Stimulated activated CD4-positive, alpha-beta T cell treated with anti-CD3 and anti-CD28 coated beads, Interleukin-15, amount 100 ng/mL, for 1 hour (primary cell): ENCODE measurements at regions not wholly inside any gene's neighbourhood (a gene's known extent, or its start where the extent isn't known, plus 50 kb on each side); places are given as distances from the start of the nearest gene placed in this dataset.
A peak's percentile ranks its signal among the peaks of the same experiment; 100 is the strongest.
"Not testable (repeated sequence)": the region's sequence is repeated elsewhere in the genome, so short reads cannot be mapped to it uniquely, and the experiment has no call there.

ENCODE experiments used
- DNase-seq, 2 donors: peaks; one replicate each; pipeline ENCODE4 v3.0.0-alpha.2; 2020; ENCODE audit warnings: low read depth in 1 of 2, low spot score in 1 of 2

GRCh38 chr4:128456171-128456570 is 168.6 kb upstream of the PGRMC2 start:
- DNase-seq = no peak

GRCh38 chr4:128455480-128455879 is 167.9 kb upstream of the PGRMC2 start:
- DNase-seq = no peak

DNA sequence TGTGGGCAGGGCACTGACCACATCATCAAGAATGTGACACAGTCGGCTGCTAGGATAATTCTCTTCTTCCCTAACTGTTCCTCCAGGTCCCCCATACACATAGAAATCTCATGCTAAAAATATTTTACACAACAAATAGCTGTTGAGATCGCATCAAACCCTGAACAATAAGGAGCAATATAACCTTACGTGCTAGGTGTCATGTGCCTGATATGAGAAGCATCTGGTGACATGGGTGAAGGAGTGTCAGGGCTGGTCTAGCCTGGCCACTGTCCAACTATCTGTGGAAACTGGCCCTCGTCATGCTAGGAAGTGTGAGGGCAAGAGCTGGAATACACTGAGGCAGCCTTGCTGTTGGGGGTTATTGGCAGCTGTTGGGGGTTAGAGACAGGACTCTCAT is 167.3 kb upstream of the PGRMC2 start:
- DNase-seq = no peak

GRCh38 chr4:128454281-128454871 is 166.8 kb upstream of the PGRMC2 start:
- DNase-seq = peak in 1 of 2 donors; percentile 41

- DNase-seq = no peak
Measured at GRCh38 chr4:128452415-128452814, 164.8 kb upstream of the PGRMC2 start.

GRCh38 chr4:128451270-128451905 is 163.8 kb upstream of the PGRMC2 start:
- DNase-seq = no peak

DNA sequence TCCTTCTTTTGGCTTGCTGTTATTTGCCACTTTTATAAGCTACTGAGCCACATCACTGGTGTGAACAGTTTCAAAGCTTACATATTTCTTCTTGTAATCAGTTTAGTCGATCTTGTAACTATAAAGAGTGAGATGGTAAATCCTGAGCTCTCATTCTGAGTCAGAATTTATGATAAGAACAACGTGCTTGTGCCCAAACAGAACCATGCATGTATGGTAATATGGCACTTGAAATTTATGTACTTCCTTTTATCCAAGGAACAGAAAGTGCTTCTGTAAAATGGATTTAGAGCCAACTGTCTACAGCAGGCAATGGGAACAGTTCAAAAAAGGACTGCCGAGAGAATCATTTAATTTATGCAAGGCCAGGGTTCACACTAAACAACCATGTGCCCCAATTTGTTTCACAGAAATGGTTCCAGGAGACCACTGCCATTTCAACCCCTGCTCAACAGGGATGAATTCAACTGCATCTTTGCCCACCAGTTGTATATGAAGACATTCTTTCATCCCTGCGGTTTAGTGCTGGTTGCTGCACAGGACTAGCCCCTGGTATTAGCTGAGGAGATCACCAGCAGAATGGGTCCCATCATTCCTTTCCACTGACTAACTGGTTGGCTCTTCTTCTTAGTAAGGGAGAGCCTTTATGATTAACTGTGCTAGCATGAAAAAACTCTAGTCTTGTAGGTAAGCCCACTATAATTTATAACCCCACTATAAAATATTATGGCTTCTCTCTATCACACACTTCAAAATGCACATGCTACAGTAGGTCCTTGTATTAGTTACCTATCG is 162.9 kb upstream of the PGRMC2 start:
- DNase-seq = no peak

- DNase-seq = no peak
Measured at GRCh38 chr4:128449251-128449650, 161.6 kb upstream of the PGRMC2 start.

DNA sequence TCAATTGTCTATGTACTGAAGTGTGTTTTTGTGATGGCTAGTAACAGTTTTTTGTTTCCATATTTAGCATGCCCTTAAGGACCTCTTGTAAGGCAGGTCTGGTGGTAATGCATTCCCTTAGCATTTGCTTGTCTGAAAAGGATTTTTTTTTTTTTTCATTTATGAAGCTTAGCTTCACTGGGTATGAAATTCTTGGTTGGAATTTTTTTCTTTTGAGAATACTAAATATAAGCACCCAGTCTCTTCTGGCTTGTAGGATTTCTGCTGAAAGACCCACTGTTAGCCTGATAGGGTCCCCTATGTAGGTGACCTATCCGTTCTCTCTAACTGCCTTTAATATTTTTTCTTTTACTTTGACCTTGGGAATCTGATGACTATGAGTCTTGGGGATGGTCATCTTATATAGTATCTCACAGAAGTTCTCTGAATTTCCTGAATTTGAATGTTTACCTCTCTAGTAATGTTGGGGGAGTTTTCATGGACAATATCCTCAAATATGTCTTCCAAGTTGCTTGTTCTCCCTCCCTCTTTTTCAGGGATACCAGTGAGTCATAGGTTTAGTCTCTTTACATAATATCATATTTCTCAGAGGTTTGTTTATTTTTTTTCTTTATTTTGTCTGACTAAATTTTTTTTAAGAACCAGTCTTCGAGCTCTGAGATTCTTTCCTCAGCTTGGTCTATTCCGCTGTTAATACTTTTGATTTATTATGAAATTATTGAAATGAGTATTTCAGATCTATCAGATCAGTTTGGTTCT is 157.1 kb upstream of the PGRMC2 start:
- DNase-seq = no peak

DNA sequence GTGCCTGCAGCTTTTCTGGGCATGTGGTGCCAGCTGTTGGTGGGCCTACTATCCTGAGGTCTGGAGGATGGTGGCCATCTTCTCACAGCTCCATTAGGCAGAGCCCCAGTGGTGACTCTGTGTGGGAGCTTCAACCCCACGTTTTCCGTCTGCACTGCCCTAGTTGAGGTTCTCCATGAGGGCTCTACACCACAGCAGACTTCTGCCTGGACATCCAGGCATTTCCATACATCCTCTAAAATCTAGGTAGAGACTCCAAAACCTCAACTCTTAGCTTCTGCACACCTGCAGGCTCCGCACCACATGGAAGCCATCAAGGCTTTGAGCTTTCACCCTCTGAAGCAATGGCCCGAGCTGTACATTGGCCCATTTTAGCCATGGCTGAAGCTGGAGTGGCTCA is 153.3 kb upstream of the PGRMC2 start:
- DNase-seq = no peak

GRCh38 chr4:128437023-128437422 is 149.4 kb upstream of the PGRMC2 start:
- not testable (repeated sequence) for DNase-seq

DNA sequence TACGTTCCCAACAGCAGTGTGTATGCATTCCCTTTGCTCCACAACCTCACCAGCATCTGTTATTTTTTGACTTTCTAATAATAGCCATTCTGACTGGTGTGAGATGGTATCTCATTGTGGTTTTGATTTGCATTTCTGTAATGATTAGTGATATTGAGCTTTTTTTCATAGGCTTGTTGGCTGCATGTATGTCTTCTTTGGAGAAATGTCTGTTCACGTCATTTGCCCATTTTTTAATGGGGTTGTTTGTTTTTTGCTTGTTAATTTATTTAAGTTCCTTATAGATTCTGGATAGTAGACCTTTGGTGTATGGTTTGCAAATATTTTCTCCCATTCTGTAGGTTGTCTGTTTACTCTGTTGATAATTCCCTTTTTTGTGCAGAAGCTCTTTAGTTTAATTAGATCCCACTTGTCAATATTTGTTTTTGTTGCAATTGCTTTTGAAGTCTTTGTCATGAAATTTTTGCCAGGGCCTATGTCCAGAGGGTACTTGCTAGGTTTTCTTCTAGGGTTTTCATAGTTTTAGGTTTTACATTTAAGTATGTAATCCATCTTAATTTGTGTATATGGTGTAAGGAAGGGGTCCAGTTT is 141.5 kb upstream of the PGRMC2 start:
- DNase-seq = not testable (repeated sequence)

DNA sequence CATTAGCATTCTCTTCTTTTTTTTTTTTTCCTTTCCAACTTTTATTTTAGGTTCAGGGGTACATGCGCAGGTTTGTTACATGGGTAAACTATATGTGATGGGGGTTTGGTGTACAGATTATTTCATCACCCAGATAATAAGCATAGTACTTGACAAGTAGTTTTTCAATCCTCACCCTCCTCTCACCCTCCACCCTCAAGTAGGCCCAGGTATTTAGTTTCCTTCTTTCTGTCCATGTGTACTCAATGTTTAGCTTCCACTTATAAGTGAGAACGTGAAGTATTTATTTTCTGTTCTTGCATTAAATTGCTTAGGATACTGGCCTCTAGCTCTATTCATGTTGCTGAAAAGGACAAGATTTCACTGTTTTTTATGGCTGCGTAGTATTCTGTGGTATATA is 140.8 kb upstream of the PGRMC2 start:
- DNase-seq = no peak

DNA sequence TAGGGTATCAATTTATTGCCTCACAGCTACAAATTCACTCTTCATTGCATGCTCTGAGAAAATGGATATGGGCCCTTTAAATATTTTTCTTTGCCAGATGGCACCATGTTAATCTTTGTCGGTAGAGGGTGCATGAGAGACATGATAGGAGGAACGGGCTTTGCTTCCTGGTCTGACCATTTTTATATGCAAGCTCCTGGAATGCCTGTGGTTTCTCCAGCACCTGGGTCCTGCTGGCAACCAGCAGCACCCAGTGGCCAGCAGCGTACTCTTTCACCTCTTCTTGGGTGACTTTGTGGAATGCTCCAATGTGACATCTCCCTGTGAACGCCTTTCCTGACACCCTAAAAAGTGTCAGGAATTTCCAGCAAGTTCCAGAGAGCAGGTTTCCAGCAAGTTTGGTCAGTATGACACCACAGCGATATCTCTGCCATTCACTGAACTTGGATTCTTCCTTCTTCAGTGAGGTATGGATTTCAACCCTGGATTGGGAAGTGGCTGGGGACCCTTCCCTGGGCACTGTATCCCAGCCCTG is 140.3 kb upstream of the PGRMC2 start:
- no peak for DNase-seq

- no peak for DNase-seq
Measured at GRCh38 chr4:128424527-128425497, 137.2 kb upstream of the PGRMC2 start.

DNA sequence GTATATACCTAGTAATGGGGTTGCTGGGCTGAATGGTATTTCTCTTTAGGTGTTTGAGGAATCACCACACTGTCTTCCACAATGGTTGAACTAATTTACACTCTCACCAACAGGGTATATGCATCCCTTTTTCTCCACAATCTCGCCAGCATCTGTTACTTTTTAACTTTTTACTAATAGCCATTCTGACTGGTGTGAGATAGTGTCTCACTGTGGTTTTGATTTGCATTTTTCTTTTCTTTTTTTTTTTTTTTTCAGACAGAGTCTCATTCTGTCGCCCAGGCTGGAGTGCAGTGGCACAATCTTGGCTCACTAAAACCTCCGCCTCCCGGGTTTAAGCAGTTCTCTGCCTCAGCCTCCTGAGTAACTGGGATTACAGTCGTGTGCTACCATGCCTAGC is 134.7 kb upstream of the PGRMC2 start:
- not testable (repeated sequence) for DNase-seq

GRCh38 chr4:128416921-128417320 is 129.3 kb upstream of the PGRMC2 start:
- no peak for DNase-seq

GRCh38 chr4:128410037-128410436 is 122.4 kb upstream of the PGRMC2 start:
- DNase-seq = no peak

DNA sequence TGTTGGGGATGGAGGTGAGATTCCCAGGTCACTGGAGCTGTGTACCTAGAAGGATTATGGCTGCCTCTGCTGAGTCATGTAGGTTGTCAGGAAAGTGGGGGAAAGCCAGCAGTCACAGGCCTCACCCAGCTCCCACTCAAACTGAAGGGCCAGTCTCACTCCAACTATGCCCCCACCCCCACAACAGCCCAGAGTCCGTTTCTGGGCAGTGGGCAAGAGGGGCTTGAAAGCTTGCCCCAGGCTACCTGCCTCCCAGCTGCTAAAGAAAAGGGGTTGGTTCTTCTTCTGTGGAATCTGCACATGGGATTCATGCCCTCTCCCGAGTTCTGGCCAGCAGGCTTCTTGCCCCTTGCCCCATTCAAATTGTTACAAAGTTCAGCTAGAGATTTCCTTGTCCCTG is 116.0 kb upstream of the PGRMC2 start:
- DNase-seq = no peak

- DNase-seq = no peak
Measured at GRCh38 chr4:128394778-128395177, 107.2 kb upstream of the PGRMC2 start.
